ENCODE measurements at regions not wholly inside any gene's neighbourhood (a gene's known extent, or its start where the extent isn't known, plus 50 kb on each side); places are given as distances from the start of the nearest gene placed in this dataset.

DNA sequence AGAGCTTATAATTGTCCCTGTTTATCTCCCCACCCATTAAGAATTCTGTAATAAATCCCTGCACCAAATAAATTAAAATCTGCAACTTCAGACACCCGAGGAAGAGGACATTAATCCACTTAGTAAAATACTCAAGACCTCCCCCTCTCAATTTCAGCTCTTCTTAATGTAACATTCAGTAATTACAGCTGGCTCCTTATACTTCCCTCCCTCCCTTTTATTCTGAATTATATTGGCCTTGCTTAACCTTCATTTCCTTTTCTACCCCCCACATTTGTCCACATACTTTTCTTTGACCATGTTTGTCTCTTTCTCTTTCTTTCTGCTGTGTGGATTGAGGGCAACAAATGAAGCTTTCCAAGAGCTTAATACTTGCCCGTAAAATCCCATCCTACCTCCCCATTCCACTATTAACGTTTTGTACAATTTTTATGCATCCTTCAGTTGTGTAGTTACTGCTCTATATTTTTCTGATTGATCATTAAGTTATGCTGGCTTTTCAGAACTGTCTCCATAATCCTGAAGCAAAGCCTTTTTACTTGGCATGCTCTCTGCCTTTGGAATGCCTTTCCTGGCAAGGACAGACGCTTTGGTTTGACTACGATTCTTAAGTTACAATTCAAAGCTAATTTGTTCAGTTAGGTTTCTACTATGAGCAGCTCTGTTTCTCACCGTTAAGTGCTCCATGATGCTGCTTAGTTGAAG is 580.1 kb downstream of the ZEB2 start:
- DNase-seq: no peak
- Histone ChIP-seq H3K36me3 (no peaks in the 10 kb centered on the region), H3K27me3 (ENCODE audit: insufficient read depth, low read depth, severe bottlenecking) (no peaks in the 10 kb centered on the region), H3K4me3 (ENCODE audit: low read depth, low read length) (no peak overlapping the region), H3K27ac (no peak overlapping the region), H3K9me3 (ENCODE audit: severe bottlenecking) (no peaks in the 10 kb centered on the region)
- TF ChIP-seq, protein P1, sequence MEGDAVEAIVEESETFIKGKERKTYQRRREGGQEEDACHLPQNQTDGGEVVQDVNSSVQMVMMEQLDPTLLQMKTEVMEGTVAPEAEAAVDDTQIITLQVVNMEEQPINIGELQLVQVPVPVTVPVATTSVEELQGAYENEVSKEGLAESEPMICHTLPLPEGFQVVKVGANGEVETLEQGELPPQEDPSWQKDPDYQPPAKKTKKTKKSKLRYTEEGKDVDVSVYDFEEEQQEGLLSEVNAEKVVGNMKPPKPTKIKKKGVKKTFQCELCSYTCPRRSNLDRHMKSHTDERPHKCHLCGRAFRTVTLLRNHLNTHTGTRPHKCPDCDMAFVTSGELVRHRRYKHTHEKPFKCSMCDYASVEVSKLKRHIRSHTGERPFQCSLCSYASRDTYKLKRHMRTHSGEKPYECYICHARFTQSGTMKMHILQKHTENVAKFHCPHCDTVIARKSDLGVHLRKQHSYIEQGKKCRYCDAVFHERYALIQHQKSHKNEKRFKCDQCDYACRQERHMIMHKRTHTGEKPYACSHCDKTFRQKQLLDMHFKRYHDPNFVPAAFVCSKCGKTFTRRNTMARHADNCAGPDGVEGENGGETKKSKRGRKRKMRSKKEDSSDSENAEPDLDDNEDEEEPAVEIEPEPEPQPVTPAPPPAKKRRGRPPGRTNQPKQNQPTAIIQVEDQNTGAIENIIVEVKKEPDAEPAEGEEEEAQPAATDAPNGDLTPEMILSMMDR (IDR thresholded peaks at IDR 0.05; ENCODE audit: low read depth, low read length): no peak

DNA sequence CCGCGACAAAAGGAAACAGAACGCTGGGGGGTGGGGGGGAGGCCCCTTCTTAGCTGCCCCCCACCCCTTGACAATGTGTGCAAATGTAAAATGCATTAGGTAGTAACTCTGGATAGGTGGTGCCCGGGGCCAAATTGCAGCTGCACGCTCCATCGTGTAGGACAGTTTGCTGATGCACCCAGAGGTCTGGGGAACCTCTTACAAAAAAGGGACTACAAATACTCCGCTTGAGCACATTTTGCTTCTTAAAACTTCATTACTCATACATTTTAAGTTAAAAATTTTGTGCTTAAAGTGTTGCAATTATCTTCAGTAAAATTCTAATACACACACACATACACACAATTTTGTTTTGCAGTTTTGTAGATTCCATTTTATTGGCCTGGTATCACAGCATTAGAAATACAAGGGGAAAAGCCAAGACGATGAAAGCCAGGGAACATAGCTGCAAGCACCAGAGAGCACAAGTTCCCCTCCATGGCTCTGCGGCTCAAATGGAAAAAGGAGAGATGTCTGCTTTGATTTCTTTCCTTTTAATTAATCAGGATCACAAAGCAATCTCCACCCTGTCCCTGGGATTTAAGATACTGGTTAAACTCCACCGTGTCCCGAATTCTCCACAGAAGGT is 582.1 kb downstream of the ZEB2 start:
- TF ChIP-seq, protein P1 (IDR thresholded peaks at IDR 0.05; ENCODE audit: low read depth, low read length): no peak

DNA sequence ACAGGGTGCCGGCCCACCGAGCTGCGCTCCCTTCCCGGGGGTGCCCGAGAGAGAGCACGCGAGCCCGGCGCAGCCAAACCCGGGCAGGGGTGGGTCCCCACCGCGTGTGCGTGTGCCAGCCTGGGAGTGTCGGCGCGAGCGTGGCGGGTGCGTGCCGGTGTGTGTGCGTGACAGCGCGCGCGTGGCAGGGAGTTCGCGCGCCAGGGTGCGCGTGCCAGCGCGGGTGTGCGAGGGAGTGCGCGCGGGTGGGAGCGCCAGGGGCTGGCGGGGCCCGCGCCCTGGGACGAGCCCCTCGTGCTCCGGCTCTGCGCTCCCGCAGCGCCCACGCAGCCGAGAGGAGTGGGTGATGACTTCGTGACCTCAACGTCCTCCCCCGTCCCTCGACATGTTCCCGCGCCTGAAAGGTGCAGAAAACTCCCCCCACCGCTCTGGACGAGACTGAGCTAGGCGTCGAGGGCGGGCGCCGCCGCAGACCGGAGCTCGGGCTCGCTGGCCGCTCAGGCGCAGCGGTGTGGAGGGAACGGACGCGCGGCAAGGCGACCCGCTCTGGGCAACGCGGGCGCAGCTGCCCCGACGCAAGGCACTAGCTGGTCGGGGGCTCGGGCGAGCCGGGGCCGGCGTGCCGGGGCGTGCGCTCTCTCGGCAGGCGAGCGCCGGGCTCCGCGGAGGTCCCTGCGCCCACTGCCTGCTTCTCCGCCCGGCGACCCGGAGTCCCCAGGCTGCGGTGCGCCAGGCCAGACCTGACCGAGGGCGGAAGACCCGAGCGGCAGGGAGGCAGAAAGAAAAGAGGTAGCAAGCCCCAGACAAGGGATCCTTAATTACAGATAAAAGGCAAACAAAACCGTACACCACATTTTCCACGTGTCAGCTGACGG is 582.8 kb downstream of the ZEB2 start:
- peak; percentile 44 for DNase-seq
- Histone ChIP-seq H3K27me3 (ENCODE audit: insufficient read depth, low read depth, severe bottlenecking) (no peaks in the 10 kb centered on the region), H3K4me3 (ENCODE audit: low read depth, low read length) (peak overlapping the region; percentile 57), H3K36me3 (no peaks in the 10 kb centered on the region), H3K9me3 (ENCODE audit: severe bottlenecking) (no peaks in the 10 kb centered on the region), H3K27ac (peak overlapping the region; percentile 63)
- TF ChIP-seq, protein P1 (IDR thresholded peaks at IDR 0.05; ENCODE audit: low read depth, low read length): no peak

More for the DNA sequence above, 582.1 kb downstream of the ZEB2 start:
- DNase-seq: no peak
- H3K27me3 ChIP-seq (ENCODE audit: insufficient read depth, low read depth, severe bottlenecking): no peaks in the 10 kb centered on the region
- peak overlapping the region; percentile 63 for H3K27ac ChIP-seq
- H3K9me3 ChIP-seq (ENCODE audit: severe bottlenecking): no peaks in the 10 kb centered on the region
- H3K4me3 ChIP-seq (ENCODE audit: low read depth, low read length): peak overlapping the region; percentile 57
- no peaks in the 10 kb centered on the region for H3K36me3 ChIP-seq

DNA sequence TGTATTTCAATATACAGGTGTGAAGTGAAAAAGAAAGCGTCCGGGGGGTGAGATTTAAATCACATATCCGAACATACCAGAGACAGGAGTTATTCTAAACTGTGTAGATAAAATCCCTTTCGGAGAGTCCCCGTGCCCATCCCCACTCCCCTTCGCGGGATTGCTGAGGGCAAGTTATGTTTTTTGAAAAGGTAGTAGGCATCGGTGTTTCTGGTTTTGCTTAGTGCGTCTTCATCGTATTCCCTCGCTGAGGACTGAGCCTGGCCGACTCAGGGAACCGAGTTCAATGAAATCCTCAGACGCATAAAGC is 583.4 kb downstream of the ZEB2 start:
- Histone ChIP-seq H3K27me3 (ENCODE audit: insufficient read depth, low read depth, severe bottlenecking) (no peaks in the 10 kb centered on the region), H3K27ac (no peak overlapping the region; the same call in 1 of the 2 replicates), H3K9me3 (ENCODE audit: severe bottlenecking) (no peaks in the 10 kb centered on the region), H3K36me3 (no peaks in the 10 kb centered on the region), H3K4me3 (ENCODE audit: low read depth, low read length) (peak overlapping the region; percentile 57)
- DNase-seq: no peak
- TF ChIP-seq, protein P1 (IDR thresholded peaks at IDR 0.05; ENCODE audit: low read depth, low read length): no peak

DNA sequence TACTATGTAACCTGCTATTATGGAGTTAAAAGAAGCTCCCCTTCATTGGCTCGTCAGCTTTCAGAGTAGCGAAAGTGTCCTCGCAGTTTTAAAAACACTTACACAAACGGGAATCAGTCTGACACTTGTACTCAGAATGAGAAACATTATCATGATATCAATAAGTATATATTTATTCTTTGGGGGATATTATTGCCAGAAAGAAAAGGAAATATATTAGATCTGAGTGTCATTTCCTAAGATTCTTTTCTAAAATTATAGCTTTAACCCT is 584.5 kb downstream of the ZEB2 start:
- Histone ChIP-seq H3K27ac (no peak overlapping the region), H3K36me3 (no peaks in the 10 kb centered on the region), H3K4me3 (ENCODE audit: low read depth, low read length) (no peak overlapping the region), H3K9me3 (ENCODE audit: severe bottlenecking) (no peaks in the 10 kb centered on the region), H3K27me3 (ENCODE audit: insufficient read depth, low read depth, severe bottlenecking) (no peaks in the 10 kb centered on the region)
- TF ChIP-seq, protein P1 (IDR thresholded peaks at IDR 0.05; ENCODE audit: low read depth, low read length): no peak
- no peak for DNase-seq

All from WERI-Rb-1 (cell line).